Activated naive CD4-positive, alpha-beta T cell treated with anti-CD3 and anti-CD28 coated beads, Interleukin-2, amount 10 ng/mL, durations not matched to agents 7 days and 5 days (primary cell): ENCODE measurements at regions not wholly inside any gene's neighbourhood (a gene's known extent, or its start where the extent isn't known, plus 50 kb on each side); places are given as distances from the start of the nearest gene placed in this dataset.

Source experiments
- CTCF ChIA-PET: fragments of 350-600 bp; sonication (Branson Sonifier 250); formaldehyde crosslinking; loops from one replicate; lab custom pipeline; 2021; ENCODE audit warnings: antibody characterized with exemption; lab: Charles Lee
- DNase-seq: peaks from one replicate; pipeline ENCODE4 v3.0.0-alpha.2; 2020
- H3K27ac Mint-ChIP-seq: one replicate; pipeline ENCODE4 v1.8.0; 2021; ENCODE audit warnings: mild to moderate bottlenecking, moderate library complexity, mixed read lengths
- H3K27me3 Mint-ChIP-seq: one replicate; pipeline ENCODE4 v1.8.0; 2021; ENCODE audit warnings: mild to moderate bottlenecking, mixed read lengths
- H3K36me3 Mint-ChIP-seq: one replicate; pipeline ENCODE4 v1.8.0; 2021; ENCODE audit warnings: mixed read lengths
- H3K4me1 Mint-ChIP-seq: one replicate; pipeline ENCODE4 v1.8.0; 2021; ENCODE audit warnings: mixed read lengths
- H3K4me3 Mint-ChIP-seq: one replicate; pipeline ENCODE4 v1.8.0; 2021; ENCODE audit warnings: mild to moderate bottlenecking, moderate library complexity, mixed read lengths
- H3K9me3 Mint-ChIP-seq: one replicate; pipeline ENCODE4 v1.8.0; 2021; ENCODE audit warnings: mixed read lengths

DNA sequence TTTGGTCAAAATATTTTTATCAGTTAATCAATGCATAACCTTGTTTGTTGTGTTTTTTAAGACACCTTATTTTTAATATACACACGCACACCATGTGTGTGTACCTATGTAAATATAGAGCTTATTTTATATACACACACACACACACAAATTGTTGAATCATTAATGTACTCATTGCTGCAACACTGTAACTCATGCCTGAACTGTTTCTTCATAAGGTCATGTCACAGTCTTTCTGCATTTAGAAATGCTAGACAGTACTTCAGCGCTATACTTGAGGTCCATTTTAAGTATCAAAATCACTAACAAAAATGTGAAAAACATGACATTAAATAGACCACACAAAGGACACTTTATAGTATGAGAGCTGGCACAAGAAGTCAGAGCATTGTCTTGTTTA is 589.4 kb downstream of the SI start:
- Mint-ChIP-seq H3K9me3 (no peaks in the 10 kb centered on the region), H3K27me3 (no peaks in the 10 kb centered on the region), H3K4me3 (no peak overlapping the region), H3K27ac (no peak overlapping the region), H3K4me1 (no peaks in the 10 kb centered on the region), H3K36me3 (no peaks in the 10 kb centered on the region)
- CTCF ChIA-PET = no interaction called here
- DNase-seq = no peak

DNA sequence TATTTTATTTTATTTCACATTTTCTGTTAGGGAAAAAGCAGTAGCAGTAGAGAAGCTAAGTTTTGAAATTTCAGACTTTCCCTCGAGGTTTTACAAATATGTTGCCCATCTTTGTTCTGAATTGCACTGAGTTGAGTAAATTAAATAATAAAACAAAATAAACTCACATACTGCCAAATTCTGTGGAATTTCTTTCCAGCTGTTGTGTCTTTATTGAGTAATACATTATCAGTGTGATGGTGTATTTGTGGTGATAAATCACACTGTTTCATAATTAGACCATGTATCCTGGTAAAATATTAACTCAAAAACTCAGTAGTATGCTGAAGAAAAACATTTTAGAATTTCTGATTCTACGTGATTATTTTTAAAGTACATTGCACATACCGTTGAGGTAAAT is 592.1 kb downstream of the SI start:
- no peak overlapping the region for H3K4me3 Mint-ChIP-seq
- no peak for DNase-seq
- H3K27ac Mint-ChIP-seq = no peak overlapping the region
- no peaks in the 10 kb centered on the region for H3K27me3 Mint-ChIP-seq
- CTCF ChIA-PET = no interaction called here
- no peaks in the 10 kb centered on the region for H3K36me3 Mint-ChIP-seq
- H3K9me3 Mint-ChIP-seq = no peaks in the 10 kb centered on the region
- no peaks in the 10 kb centered on the region for H3K4me1 Mint-ChIP-seq

GRCh38 chr3:164479978-164480377 is 598.3 kb downstream of the SI start:
- H3K36me3 Mint-ChIP-seq = no peaks in the 10 kb centered on the region
- no peak for DNase-seq
- no peak overlapping the region for H3K27ac Mint-ChIP-seq
- no peaks in the 10 kb centered on the region for H3K27me3 Mint-ChIP-seq
- H3K9me3 Mint-ChIP-seq = peaks cover 1% of the 10 kb centered on the region
- no peaks in the 10 kb centered on the region for H3K4me1 Mint-ChIP-seq
- CTCF ChIA-PET = no interaction called here
- no peak overlapping the region for H3K4me3 Mint-ChIP-seq

DNA sequence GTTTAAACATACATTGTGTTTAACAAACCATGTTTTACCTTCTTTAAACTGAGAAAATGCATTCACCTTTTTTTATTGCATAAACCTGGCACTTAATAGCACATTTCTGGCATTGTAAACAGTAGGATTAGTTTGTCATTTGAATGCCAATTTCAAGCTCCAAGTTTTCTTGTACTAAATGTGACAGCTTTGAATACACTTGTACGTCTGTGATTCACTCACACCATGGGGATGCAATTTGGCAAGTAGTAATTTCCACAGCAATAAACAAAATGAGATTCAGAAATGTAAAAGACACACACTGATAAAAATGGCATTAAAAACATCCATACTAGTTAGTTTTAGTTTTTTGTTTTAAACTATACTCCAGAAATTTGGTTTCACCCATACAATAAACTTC is 598.9 kb downstream of the SI start:
- Mint-ChIP-seq H3K4me1 (no peaks in the 10 kb centered on the region), H3K27ac (no peak overlapping the region), H3K36me3 (no peaks in the 10 kb centered on the region), H3K27me3 (no peaks in the 10 kb centered on the region), H3K4me3 (no peak overlapping the region), H3K9me3 (peaks cover 1% of the 10 kb centered on the region)
- no peak for DNase-seq
- CTCF ChIA-PET = no interaction called here

DNA sequence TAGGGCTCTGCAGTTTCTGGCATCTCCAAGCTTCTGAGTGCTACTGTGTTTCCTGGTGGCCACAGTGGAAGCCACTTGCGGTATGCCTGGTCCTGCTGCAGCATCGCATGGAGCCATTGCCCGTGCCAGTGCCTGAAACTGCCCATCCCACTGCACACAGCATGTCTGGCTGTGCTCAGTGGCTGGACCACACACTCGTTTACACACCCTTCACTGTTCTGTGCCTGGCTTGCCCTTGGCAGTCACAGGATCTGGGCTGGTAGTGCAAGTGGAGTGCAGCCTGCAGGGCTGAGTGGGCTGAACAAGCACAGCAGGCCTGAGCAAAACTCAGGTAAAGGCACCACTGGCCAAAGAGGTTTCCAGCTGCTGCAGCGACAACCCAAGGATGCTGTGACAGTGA is 600.0 kb downstream of the SI start:
- no peak overlapping the region for H3K4me3 Mint-ChIP-seq
- H3K36me3 Mint-ChIP-seq = no peaks in the 10 kb centered on the region
- no peaks in the 10 kb centered on the region for H3K4me1 Mint-ChIP-seq
- peaks cover 1% of the 10 kb centered on the region for H3K9me3 Mint-ChIP-seq
- CTCF ChIA-PET = no interaction called here
- no peaks in the 10 kb centered on the region for H3K27me3 Mint-ChIP-seq
- DNase-seq = no peak
- H3K27ac Mint-ChIP-seq = no peak overlapping the region

GRCh38 chr3:164477403-164477802 is 600.9 kb downstream of the SI start:
- H3K27ac Mint-ChIP-seq = no peak overlapping the region
- H3K4me1 Mint-ChIP-seq = no peaks in the 10 kb centered on the region
- H3K4me3 Mint-ChIP-seq = no peak overlapping the region
- H3K27me3 Mint-ChIP-seq = no peaks in the 10 kb centered on the region
- no peaks in the 10 kb centered on the region for H3K36me3 Mint-ChIP-seq
- H3K9me3 Mint-ChIP-seq = peaks cover 1% of the 10 kb centered on the region
- no peak for DNase-seq
- CTCF ChIA-PET = no interaction called here

GRCh38 chr3:164476631-164477030 is 601.7 kb downstream of the SI start:
- CTCF ChIA-PET = interaction anchor here (0.6 kb wide), 1 partner anchor 148 kb away, joined by 3 read pairs; no protein-coding TSS in a partner anchor
- H3K27me3 Mint-ChIP-seq = no peaks in the 10 kb centered on the region
- H3K9me3 Mint-ChIP-seq = peaks cover 1% of the 10 kb centered on the region
- no peak for DNase-seq
- no peak overlapping the region for H3K27ac Mint-ChIP-seq
- H3K4me1 Mint-ChIP-seq = no peaks in the 10 kb centered on the region
- no peaks in the 10 kb centered on the region for H3K36me3 Mint-ChIP-seq
- H3K4me3 Mint-ChIP-seq = no peak overlapping the region

- no peak for DNase-seq
- H3K4me1 Mint-ChIP-seq = no peaks in the 10 kb centered on the region
- CTCF ChIA-PET = no interaction called here
- no peaks in the 10 kb centered on the region for H3K36me3 Mint-ChIP-seq
- H3K9me3 Mint-ChIP-seq = peaks cover 10% of the 10 kb centered on the region
- H3K27me3 Mint-ChIP-seq = no peaks in the 10 kb centered on the region
- H3K27ac Mint-ChIP-seq = no peak overlapping the region
- no peak overlapping the region for H3K4me3 Mint-ChIP-seq
Measured at GRCh38 chr3:164470471-164470870, 607.8 kb downstream of the SI start.

- Mint-ChIP-seq H3K27me3 (no peaks in the 10 kb centered on the region), H3K36me3 (no peaks in the 10 kb centered on the region), H3K27ac (no peak overlapping the region), H3K4me3 (no peak overlapping the region), H3K4me1 (no peaks in the 10 kb centered on the region), H3K9me3 (peaks cover 10% of the 10 kb centered on the region)
- CTCF ChIA-PET = interaction anchor here (0.7 kb wide), 1 partner anchor 339 kb away, joined by 3 read pairs; no protein-coding TSS in a partner anchor
- no peak for DNase-seq
Measured at GRCh38 chr3:164468055-164468454, 610.2 kb downstream of the SI start.

- Mint-ChIP-seq H3K9me3 (peaks cover 10% of the 10 kb centered on the region), H3K36me3 (no peaks in the 10 kb centered on the region), H3K27me3 (no peaks in the 10 kb centered on the region), H3K4me1 (no peaks in the 10 kb centered on the region), H3K4me3 (no peak overlapping the region), H3K27ac (no peak overlapping the region)
- no peak for DNase-seq
- CTCF ChIA-PET = no interaction called here
Measured at GRCh38 chr3:164467007-164467406, 611.3 kb downstream of the SI start.

DNA sequence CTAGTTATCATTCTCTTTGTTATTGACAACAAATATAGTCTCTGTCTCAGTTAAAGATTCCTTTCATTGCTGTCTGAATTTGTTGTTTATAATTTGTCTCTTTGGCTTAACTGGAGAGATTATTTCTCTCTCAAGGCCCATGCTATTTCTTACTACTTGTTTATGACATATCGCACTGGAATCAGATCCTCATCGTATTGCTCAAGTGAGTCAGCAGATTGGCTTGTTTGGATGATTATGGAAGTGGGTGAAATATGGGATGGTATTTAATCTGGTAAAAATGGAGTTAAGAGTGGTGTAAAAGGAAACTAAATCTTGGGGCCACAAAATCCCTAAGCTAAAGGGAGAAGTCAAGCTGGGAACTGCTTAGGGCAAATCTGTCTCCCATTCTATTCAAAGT is 613.1 kb downstream of the SI start:
- no peaks in the 10 kb centered on the region for H3K4me1 Mint-ChIP-seq
- H3K4me3 Mint-ChIP-seq = no peak overlapping the region

GRCh38 chr3:164460851-164461250 is 617.4 kb downstream of the SI start:
- CTCF ChIA-PET = no interaction called here
- Mint-ChIP-seq H3K4me1 (no peaks in the 10 kb centered on the region), H3K36me3 (no peaks in the 10 kb centered on the region), H3K4me3 (no peak overlapping the region), H3K27me3 (no peaks in the 10 kb centered on the region), H3K9me3 (peaks cover 4% of the 10 kb centered on the region), H3K27ac (no peak overlapping the region)
- no peak for DNase-seq

More for the DNA sequence above, 613.1 kb downstream of the SI start:
- Mint-ChIP-seq H3K27ac (no peak overlapping the region), H3K36me3 (no peaks in the 10 kb centered on the region), H3K27me3 (no peaks in the 10 kb centered on the region), H3K9me3 (peaks cover 12% of the 10 kb centered on the region)
- no peak for DNase-seq
- CTCF ChIA-PET = no interaction called here

- no peak overlapping the region for H3K4me3 Mint-ChIP-seq
- peaks cover 6% of the 10 kb centered on the region for H3K9me3 Mint-ChIP-seq
- H3K27ac Mint-ChIP-seq = no peak overlapping the region
- CTCF ChIA-PET = no interaction called here
- H3K36me3 Mint-ChIP-seq = no peaks in the 10 kb centered on the region
- no peaks in the 10 kb centered on the region for H3K27me3 Mint-ChIP-seq
- no peaks in the 10 kb centered on the region for H3K4me1 Mint-ChIP-seq
- no peak for DNase-seq
Measured at GRCh38 chr3:164459521-164460151, 618.7 kb downstream of the SI start.

- Mint-ChIP-seq H3K4me3 (no peak overlapping the region), H3K9me3 (peaks cover 6% of the 10 kb centered on the region), H3K36me3 (no peaks in the 10 kb centered on the region), H3K27ac (no peak overlapping the region), H3K4me1 (no peaks in the 10 kb centered on the region), H3K27me3 (no peaks in the 10 kb centered on the region)
- no peak for DNase-seq
- CTCF ChIA-PET = no interaction called here
Measured at GRCh38 chr3:164458986-164459385, 619.3 kb downstream of the SI start.

- Mint-ChIP-seq H3K9me3 (peaks cover 16% of the 10 kb centered on the region), H3K4me1 (no peaks in the 10 kb centered on the region), H3K27ac (no peak overlapping the region), H3K36me3 (no peaks in the 10 kb centered on the region), H3K27me3 (no peaks in the 10 kb centered on the region), H3K4me3 (no peak overlapping the region)
- CTCF ChIA-PET = no interaction called here
- no peak for DNase-seq
Measured at GRCh38 chr3:164453714-164454113, 624.6 kb downstream of the SI start.

DNA sequence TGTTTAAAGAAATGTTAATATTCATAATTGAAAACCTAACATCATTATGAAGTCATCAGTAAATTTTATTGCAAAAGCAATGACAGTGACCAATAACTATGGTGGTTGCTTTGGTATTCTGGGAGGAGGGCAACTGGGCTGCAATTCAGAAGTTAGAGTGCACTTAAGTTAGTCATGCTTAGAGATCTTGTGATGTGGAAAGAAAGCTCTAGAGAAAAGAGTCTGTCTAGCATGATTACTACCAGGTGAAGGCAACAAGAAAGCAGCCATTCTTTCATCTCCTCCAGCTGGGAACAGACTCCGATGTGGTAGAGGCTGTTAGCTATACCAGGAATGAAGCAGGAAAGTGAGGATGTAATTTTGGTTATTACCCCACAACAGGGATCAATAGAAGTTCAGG is 625.6 kb downstream of the SI start:
- no peak for DNase-seq
- CTCF ChIA-PET = no interaction called here
- H3K4me3 Mint-ChIP-seq = no peak overlapping the region

More for the DNA sequence above, 625.6 kb downstream of the SI start:
- Mint-ChIP-seq H3K36me3 (no peaks in the 10 kb centered on the region), H3K4me1 (no peaks in the 10 kb centered on the region), H3K27ac (no peak overlapping the region), H3K9me3 (peaks cover 17% of the 10 kb centered on the region), H3K27me3 (no peaks in the 10 kb centered on the region)
